ENCODE measurements at regions not wholly inside any gene's neighbourhood (a gene's known extent, or its start where the extent isn't known, plus 50 kb on each side); places are given as distances from the start of the nearest gene placed in this dataset.
"Not testable (repeated sequence)": the region's sequence is repeated elsewhere in the genome, so short reads cannot be mapped to it uniquely, and the experiment has no call there.

- H3K4me3 ChIP-seq (ENCODE audit: low read length) = no peak overlapping the region
- no peak for DNase-seq (ENCODE audit: low read depth, low spot score)
These were observed 106.1 kb upstream of the MIR17HG start for GRCh38 chr13:91241221-91241933.

- H3K4me3 ChIP-seq (ENCODE audit: low read length) = no peak overlapping the region
- no peak for DNase-seq (ENCODE audit: low read depth, low spot score)
These were observed 104.8 kb upstream of the MIR17HG start for GRCh38 chr13:91242652-91243051.

GRCh38 chr13:91245288-91245687 is 102.2 kb upstream of the MIR17HG start:
- H3K4me3 ChIP-seq (ENCODE audit: low read length) = no peak overlapping the region
- no peak for DNase-seq (ENCODE audit: low read depth, low spot score)

GRCh38 chr13:91247768-91248167 is 99.7 kb upstream of the MIR17HG start:
- no peak overlapping the region for H3K4me3 ChIP-seq (ENCODE audit: low read length)
- DNase-seq (ENCODE audit: low read depth, low spot score) = no peak

GRCh38 chr13:91248249-91248648 is 99.2 kb upstream of the MIR17HG start:
- DNase-seq (ENCODE audit: low read depth, low spot score) = no peak
- no peak overlapping the region for H3K4me3 ChIP-seq (ENCODE audit: low read length)

GRCh38 chr13:91249370-91249769 is 98.1 kb upstream of the MIR17HG start:
- H3K4me3 ChIP-seq (ENCODE audit: low read length) = no peak overlapping the region
- no peak for DNase-seq (ENCODE audit: low read depth, low spot score)

GRCh38 chr13:91249861-91250260 is 97.6 kb upstream of the MIR17HG start:
- H3K4me3 ChIP-seq (ENCODE audit: low read length) = no peak overlapping the region
- no peak for DNase-seq (ENCODE audit: low read depth, low spot score)

GRCh38 chr13:91251573-91251972 is 95.9 kb upstream of the MIR17HG start:
- H3K4me3 ChIP-seq (ENCODE audit: low read length); DNase-seq (ENCODE audit: low read depth, low spot score): not testable (repeated sequence)

- no peak for DNase-seq (ENCODE audit: low read depth, low spot score)
- no peak overlapping the region for H3K4me3 ChIP-seq (ENCODE audit: low read length)
These were observed 83.0 kb upstream of the MIR17HG start for GRCh38 chr13:91264484-91264883.

GRCh38 chr13:91269237-91269636 is 78.2 kb upstream of the MIR17HG start:
- DNase-seq (ENCODE audit: low read depth, low spot score) = no peak
- no peak overlapping the region for H3K4me3 ChIP-seq (ENCODE audit: low read length)

GRCh38 chr13:91270031-91270430 is 77.5 kb upstream of the MIR17HG start:
- no peak for DNase-seq (ENCODE audit: low read depth, low spot score)
- no peak overlapping the region for H3K4me3 ChIP-seq (ENCODE audit: low read length)

GRCh38 chr13:91272235-91272777 is 75.2 kb upstream of the MIR17HG start:
- no peak for DNase-seq (ENCODE audit: low read depth, low spot score)
- H3K4me3 ChIP-seq (ENCODE audit: low read length) = no peak overlapping the region

GRCh38 chr13:91273675-91274074 is 73.8 kb upstream of the MIR17HG start:
- H3K4me3 ChIP-seq (ENCODE audit: low read length) = no peak overlapping the region
- no peak for DNase-seq (ENCODE audit: low read depth, low spot score)

- no peak overlapping the region for H3K4me3 ChIP-seq (ENCODE audit: low read length)
- DNase-seq (ENCODE audit: low read depth, low spot score) = no peak
These were observed 70.3 kb upstream of the MIR17HG start for GRCh38 chr13:91277013-91277676.

- no peak overlapping the region for H3K4me3 ChIP-seq (ENCODE audit: low read length)
- no peak for DNase-seq (ENCODE audit: low read depth, low spot score)
These were observed 69.2 kb upstream of the MIR17HG start for GRCh38 chr13:91278291-91278690.

- DNase-seq (ENCODE audit: low read depth, low spot score) = no peak
- H3K4me3 ChIP-seq (ENCODE audit: low read length) = no peak overlapping the region
These were observed 68.6 kb upstream of the MIR17HG start for GRCh38 chr13:91278888-91279287.

GRCh38 chr13:91280801-91281200 is 66.7 kb upstream of the MIR17HG start:
- no peak for DNase-seq (ENCODE audit: low read depth, low spot score)
- no peak overlapping the region for H3K4me3 ChIP-seq (ENCODE audit: low read length)

- H3K4me3 ChIP-seq (ENCODE audit: low read length) = no peak overlapping the region
- no peak for DNase-seq (ENCODE audit: low read depth, low spot score)
These were observed 63.2 kb upstream of the MIR17HG start for GRCh38 chr13:91284335-91284734.

- DNase-seq (ENCODE audit: low read depth, low spot score) = no peak
- H3K4me3 ChIP-seq (ENCODE audit: low read length) = no peak overlapping the region
These were observed 61.2 kb upstream of the MIR17HG start for GRCh38 chr13:91286317-91286716.

- no peak overlapping the region for H3K4me3 ChIP-seq (ENCODE audit: low read length)
- no peak for DNase-seq (ENCODE audit: low read depth, low spot score)
These were observed 56.4 kb upstream of the MIR17HG start for GRCh38 chr13:91291078-91291477.

All from Jurkat, Clone E6-1 (cell line).